ENCODE measurements at regions not wholly inside any gene's neighbourhood (a gene's known extent, or its start where the extent isn't known, plus 50 kb on each side); places are given as distances from the start of the nearest gene placed in this dataset.

GRCh38 chr14:29446971-29447370 lies 480.7 kb downstream of the PRKD1 start:
- H3K27ac ChIP-seq = no peak overlapping the region
- no peaks in the 10 kb centered on the region for H3K9me3 ChIP-seq (replicated peaks)
- no peak overlapping the region for H3K4me3 ChIP-seq
- no peaks in the 10 kb centered on the region for H3K36me3 ChIP-seq
- no peaks in the 10 kb centered on the region for H3K4me1 ChIP-seq
- no peak for DNase-seq
- peaks cover 16% of the 10 kb centered on the region for H3K27me3 ChIP-seq

GRCh38 chr14:29451941-29452340 lies 475.7 kb downstream of the PRKD1 start:
- peaks cover 15% of the 10 kb centered on the region for H3K27me3 ChIP-seq
- H3K4me1 ChIP-seq = no peaks in the 10 kb centered on the region
- H3K9me3 ChIP-seq (replicated peaks) = no peaks in the 10 kb centered on the region
- DNase-seq = no peak
- no peaks in the 10 kb centered on the region for H3K36me3 ChIP-seq
- H3K27ac ChIP-seq = no peak overlapping the region
- H3K4me3 ChIP-seq = no peak overlapping the region

GRCh38 chr14:29453045-29453444 lies 474.6 kb downstream of the PRKD1 start:
- Histone ChIP-seq H3K27ac (no peak overlapping the region), H3K27me3 (peaks cover 14% of the 10 kb centered on the region), H3K4me3 (no peak overlapping the region), H3K9me3 (replicated peaks) (no peaks in the 10 kb centered on the region), H3K4me1 (no peaks in the 10 kb centered on the region), H3K36me3 (no peaks in the 10 kb centered on the region)
- no peak for DNase-seq

- Histone ChIP-seq H3K36me3 (no peaks in the 10 kb centered on the region), H3K9me3 (replicated peaks) (no peaks in the 10 kb centered on the region), H3K4me3 (no peak overlapping the region), H3K4me1 (no peaks in the 10 kb centered on the region), H3K27ac (no peak overlapping the region), H3K27me3 (peaks cover 16% of the 10 kb centered on the region)
- DNase-seq = no peak
These were observed 473.5 kb downstream of the PRKD1 start for GRCh38 chr14:29454026-29454693.

GRCh38 chr14:29458547-29458946 lies 469.1 kb downstream of the PRKD1 start:
- Histone ChIP-seq H3K27me3 (peaks cover 26% of the 10 kb centered on the region), H3K27ac (no peak overlapping the region), H3K9me3 (replicated peaks) (no peaks in the 10 kb centered on the region), H3K4me3 (no peak overlapping the region), H3K36me3 (no peaks in the 10 kb centered on the region), H3K4me1 (no peaks in the 10 kb centered on the region)
- DNase-seq = no peak

- DNase-seq = no peak
- H3K4me3 ChIP-seq = no peak overlapping the region
- H3K27me3 ChIP-seq = peaks cover 26% of the 10 kb centered on the region
These were observed 468.1 kb downstream of the PRKD1 start for GRCh38 chr14:29459531-29459930.

GRCh38 chr14:29459969-29460560 lies 467.6 kb downstream of the PRKD1 start:
- no peak for DNase-seq
- H3K4me3 ChIP-seq = no peak overlapping the region

More at GRCh38 chr14:29459531-29459930, 468.1 kb downstream of the PRKD1 start:
- no peaks in the 10 kb centered on the region for H3K9me3 ChIP-seq (replicated peaks)
- H3K27ac ChIP-seq = no peak overlapping the region
- H3K36me3 ChIP-seq = no peaks in the 10 kb centered on the region
- no peaks in the 10 kb centered on the region for H3K4me1 ChIP-seq

GRCh38 chr14:29461101-29461500 lies 466.5 kb downstream of the PRKD1 start:
- no peaks in the 10 kb centered on the region for H3K36me3 ChIP-seq

More at GRCh38 chr14:29459969-29460560, 467.6 kb downstream of the PRKD1 start:
- Histone ChIP-seq H3K27me3 (peaks cover 26% of the 10 kb centered on the region), H3K36me3 (no peaks in the 10 kb centered on the region), H3K4me1 (no peaks in the 10 kb centered on the region), H3K27ac (no peak overlapping the region), H3K9me3 (replicated peaks) (no peaks in the 10 kb centered on the region)

GRCh38 chr14:29461506-29461905 lies 466.1 kb downstream of the PRKD1 start:
- Histone ChIP-seq H3K4me3 (no peak overlapping the region), H3K9me3 (replicated peaks) (no peaks in the 10 kb centered on the region), H3K36me3 (no peaks in the 10 kb centered on the region), H3K27me3 (peaks cover 22% of the 10 kb centered on the region), H3K4me1 (no peaks in the 10 kb centered on the region), H3K27ac (no peak overlapping the region)
- no peak for DNase-seq

More at GRCh38 chr14:29461101-29461500, 466.5 kb downstream of the PRKD1 start:
- Histone ChIP-seq H3K4me1 (no peaks in the 10 kb centered on the region), H3K27me3 (peaks cover 22% of the 10 kb centered on the region), H3K9me3 (replicated peaks) (no peaks in the 10 kb centered on the region), H3K4me3 (no peak overlapping the region), H3K27ac (no peak overlapping the region)
- DNase-seq = no peak

- H3K4me3 ChIP-seq = no peak overlapping the region
- no peaks in the 10 kb centered on the region for H3K4me1 ChIP-seq
- no peaks in the 10 kb centered on the region for H3K36me3 ChIP-seq
- no peak for DNase-seq
- no peaks in the 10 kb centered on the region for H3K9me3 ChIP-seq (replicated peaks)
- no peak overlapping the region for H3K27ac ChIP-seq
- peaks cover 22% of the 10 kb centered on the region for H3K27me3 ChIP-seq
These were observed 465.3 kb downstream of the PRKD1 start for GRCh38 chr14:29462321-29462720.

- Histone ChIP-seq H3K9me3 (replicated peaks) (no peaks in the 10 kb centered on the region), H3K4me1 (no peaks in the 10 kb centered on the region), H3K36me3 (no peaks in the 10 kb centered on the region), H3K4me3 (no peak overlapping the region), H3K27me3 (peaks cover 22% of the 10 kb centered on the region), H3K27ac (no peak overlapping the region)
- DNase-seq = no peak
These were observed 464.9 kb downstream of the PRKD1 start for GRCh38 chr14:29462772-29463171.

GRCh38 chr14:29463727-29464395 lies 463.8 kb downstream of the PRKD1 start:
- Histone ChIP-seq H3K36me3 (no peaks in the 10 kb centered on the region), H3K9me3 (replicated peaks) (no peaks in the 10 kb centered on the region)
- DNase-seq = no peak

GRCh38 chr14:29465095-29465494 lies 462.6 kb downstream of the PRKD1 start:
- Histone ChIP-seq H3K27me3 (peaks cover 12% of the 10 kb centered on the region), H3K9me3 (replicated peaks) (no peaks in the 10 kb centered on the region), H3K36me3 (no peaks in the 10 kb centered on the region), H3K4me3 (no peak overlapping the region), H3K27ac (no peak overlapping the region), H3K4me1 (no peaks in the 10 kb centered on the region)
- DNase-seq = no peak

More at GRCh38 chr14:29463727-29464395, 463.8 kb downstream of the PRKD1 start:
- Histone ChIP-seq H3K4me1 (no peaks in the 10 kb centered on the region), H3K27ac (no peak overlapping the region), H3K27me3 (peaks cover 16% of the 10 kb centered on the region), H3K4me3 (no peak overlapping the region)

GRCh38 chr14:29475641-29476040 lies 452.0 kb downstream of the PRKD1 start:
- no peaks in the 10 kb centered on the region for H3K4me1 ChIP-seq
- no peak overlapping the region for H3K4me3 ChIP-seq
- no peak overlapping the region for H3K27ac ChIP-seq
- H3K9me3 ChIP-seq (replicated peaks) = no peaks in the 10 kb centered on the region
- H3K36me3 ChIP-seq = no peaks in the 10 kb centered on the region
- H3K27me3 ChIP-seq = no peaks in the 10 kb centered on the region
- no peak for DNase-seq

GRCh38 chr14:29486132-29486531 lies 441.5 kb downstream of the PRKD1 start:
- H3K4me3 ChIP-seq = no peak overlapping the region
- no peaks in the 10 kb centered on the region for H3K9me3 ChIP-seq (replicated peaks)
- H3K27me3 ChIP-seq = no peaks in the 10 kb centered on the region
- no peak for DNase-seq
- H3K4me1 ChIP-seq = no peaks in the 10 kb centered on the region
- no peak overlapping the region for H3K27ac ChIP-seq
- H3K36me3 ChIP-seq = no peaks in the 10 kb centered on the region

Data from SJCRH30 (cell line).